Prostate gland (tissue), 2 donors: ENCODE measurements at regions not wholly inside any gene's neighbourhood (a gene's known extent, or its start where the extent isn't known, plus 50 kb on each side); places are given as distances from the start of the nearest gene placed in this dataset.

Source experiments
- CTCF ChIP-seq, 4 experiments: fragments of 200-600 bp in 2 of 4; fragments of 450-650 bp in 2 of 4; sonication (generic) in 2 of 4; IDR thresholded peaks; 1 replicate in 3 of 4; 2 replicates in 1 of 4; pipeline ENCODE4 v1.5.1; 2016 to 2019; ENCODE audit warnings: antibody characterized with exemption in 4 of 4, mild to moderate bottlenecking in 2 of 4, moderate library complexity in 2 of 4
- POLR2A ChIP-seq: fragments of 450-650 bp; IDR thresholded peaks from one replicate; pipeline ENCODE4 v1.6.1; 2016; ENCODE audit warnings: antibody characterized with exemption, mild to moderate bottlenecking
- POLR2AphosphoS5 ChIP-seq: sonication (generic); formaldehyde crosslinking; IDR thresholded peaks from one replicate; pipeline ENCODE4 v1.6.1; 2017; ENCODE audit warnings: antibody characterized with exemption

DNA sequence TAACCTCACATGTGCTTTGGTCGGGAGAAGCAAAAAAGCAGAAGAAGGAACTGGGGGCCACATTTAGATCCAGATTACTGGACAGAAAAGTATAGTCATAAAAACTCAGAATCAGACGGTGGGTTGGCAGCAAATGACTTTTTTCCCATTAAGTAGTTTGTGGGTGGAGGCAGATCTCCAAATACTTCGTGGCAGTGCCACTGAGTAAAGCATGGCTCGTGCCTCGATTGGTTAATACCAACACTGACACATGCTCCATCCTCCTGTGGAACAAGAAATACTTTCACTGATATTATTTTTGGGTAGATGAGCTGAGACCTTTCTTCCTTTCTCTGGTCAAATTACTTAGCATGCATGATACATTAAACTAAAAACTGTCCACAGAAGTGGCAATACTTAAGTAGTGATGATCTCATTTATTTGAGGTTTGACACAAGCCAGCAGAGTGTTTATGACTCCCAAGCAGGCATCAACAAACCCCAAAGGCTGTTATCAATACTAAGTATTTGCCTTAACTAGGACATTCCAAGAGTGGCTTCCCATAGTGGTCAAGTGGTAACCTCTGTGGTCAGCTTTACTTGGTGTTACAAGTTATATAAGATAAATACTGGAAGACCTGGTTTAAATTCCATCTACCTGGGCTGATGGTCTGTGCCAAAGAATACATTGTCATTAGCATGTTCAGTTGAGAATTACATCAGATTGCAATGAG lies 500.0 kb upstream of the RUNX1 start:
- TF ChIP-seq POLR2AphosphoS5 = no peak
- no peak for TF ChIP-seq CTCF (IDR thresholded peaks at IDR 0.05)
- TF ChIP-seq POLR2A = no peak
